WTC11 (cell line): ENCODE measurements at regions not wholly inside any gene's neighbourhood (a gene's known extent, or its start where the extent isn't known, plus 50 kb on each side); places are given as distances from the start of the nearest gene placed in this dataset.

Source experiments
- ATAC-seq: fragments of 200-7000 bp; cut with Tn5 transposase; 2 replicates; pipeline ENCODE4 v1.10.0; 2021; ENCODE audit warnings: mild to moderate bottlenecking, moderate library complexity
- CTCF ChIA-PET: fragments of 300-600 bp; sonication (Branson Sonifier 250); formaldehyde crosslinking; loops from one replicate; lab custom pipeline; 2021; ENCODE audit warnings: antibody characterized with exemption; lab: Charles Lee
- POLR2A ChIA-PET: fragments of 350-600 bp; sonication (Branson Sonifier 250); formaldehyde crosslinking; loops from one replicate; lab custom pipeline; 2021; ENCODE audit warnings: antibody characterized with exemption; lab: Charles Lee
- DNase-seq: peaks from one replicate; pipeline ENCODE4 v3.0.0; 2021; ENCODE audit warnings: low spot score
- H3K27ac Mint-ChIP-seq: 2 replicates; pipeline ENCODE4 v1.8.0; 2021; ENCODE audit warnings: mixed read lengths
- H3K27me3 Mint-ChIP-seq: 2 replicates; pipeline ENCODE4 v1.8.0; 2021; ENCODE audit warnings: low read depth, mild to moderate bottlenecking, moderate library complexity, mixed read lengths
- H3K36me3 Mint-ChIP-seq: 2 replicates; pipeline ENCODE4 v1.8.0; 2021; ENCODE audit warnings: mixed read lengths
- H3K4me1 Mint-ChIP-seq: 2 replicates; pipeline ENCODE4 v1.8.0; 2022; ENCODE audit warnings: mixed read lengths
- H3K4me3 Mint-ChIP-seq: 2 replicates; pipeline ENCODE4 v1.8.0; 2021; ENCODE audit warnings: mild to moderate bottlenecking, moderate library complexity, mixed read lengths
- H3K9me3 Mint-ChIP-seq: 2 replicates; pipeline ENCODE4 v1.8.0; 2021; ENCODE audit warnings: mixed read lengths
- CREM ChIP-seq: sonication (generic); formaldehyde crosslinking; IDR thresholded peaks from 2 replicates; pipeline ENCODE4 v1.8.1; 2022; ENCODE audit warnings: mild to moderate bottlenecking, missing genetic modification reagents, moderate library complexity
- FOXP1 ChIP-seq: sonication (generic); formaldehyde crosslinking; IDR thresholded peaks from 2 replicates; pipeline ENCODE4 v1.8.0; 2022; ENCODE audit warnings: missing genetic modification reagents, mild to moderate bottlenecking, moderate library complexity, borderline replicate concordance
- GRHL2 ChIP-seq: fragments of 250-450 bp; sonication (Bioruptor Pico); IDR thresholded peaks from 2 replicates; pipeline ENCODE4 v1.8.0; 2022; ENCODE audit warnings: mild to moderate bottlenecking, moderate library complexity; ENCODE audit not compliant: insufficient replicate concordance, severe bottlenecking
- JUN ChIP-seq: sonication (generic); formaldehyde crosslinking; IDR thresholded peaks from 2 replicates; pipeline ENCODE4 v1.8.0; 2023; ENCODE audit warnings: mild to moderate bottlenecking, missing genetic modification reagents
- MXD4 ChIP-seq: fragments of 250-450 bp; sonication (Bioruptor Pico); IDR thresholded peaks from 2 replicates; pipeline ENCODE4 v1.8.0; 2021; ENCODE audit warnings: mild to moderate bottlenecking, moderate library complexity, borderline replicate concordance
- MYBL2 ChIP-seq: sonication (generic); formaldehyde crosslinking; IDR thresholded peaks from 2 replicates; pipeline ENCODE4 v1.8.1; 2023; ENCODE audit warnings: mild to moderate bottlenecking, moderate library complexity, missing genetic modification reagents
- NR3C1 ChIP-seq: sonication (generic); formaldehyde crosslinking; conservative IDR thresholded peaks from 2 replicates; pipeline ENCODE4 v1.8.1; 2023; ENCODE audit warnings: low read depth, mild to moderate bottlenecking, missing genetic modification reagents
- RELA ChIP-seq: sonication (generic); formaldehyde crosslinking; IDR thresholded peaks from 2 replicates; pipeline ENCODE4 v1.8.1; 2022; ENCODE audit warnings: missing genetic modification reagents, mild to moderate bottlenecking, borderline replicate concordance
- ZBTB21 ChIP-seq: sonication (generic); formaldehyde crosslinking; IDR thresholded peaks from 2 replicates; pipeline ENCODE4 v1.8.1; 2023; ENCODE audit warnings: mild to moderate bottlenecking, missing genetic modification reagents, borderline replicate concordance
- ZNF219 ChIP-seq: sonication (generic); formaldehyde crosslinking; IDR thresholded peaks from 2 replicates; pipeline ENCODE4 v1.8.0; 2023; ENCODE audit warnings: missing genetic modification reagents, mild to moderate bottlenecking, borderline replicate concordance
- ZNF317 ChIP-seq: sonication (generic); formaldehyde crosslinking; IDR thresholded peaks from 2 replicates; pipeline ENCODE4 v1.8.1; 2023; ENCODE audit warnings: low read depth, mild to moderate bottlenecking, moderate library complexity, missing genetic modification reagents, borderline replicate concordance
- TF ChIP-seq, protein P1 (sequence below): sonication (generic); formaldehyde crosslinking; IDR thresholded peaks from 2 replicates; pipeline ENCODE4 v1.8.1; 2022; ENCODE audit warnings: mild to moderate bottlenecking, moderate library complexity, missing genetic modification reagents
- TF ChIP-seq, protein P2 (sequence below): sonication (generic); formaldehyde crosslinking; IDR thresholded peaks from 2 replicates; pipeline ENCODE4 v1.8.1; 2023; ENCODE audit warnings: mild to moderate bottlenecking, missing genetic modification reagents
- TF ChIP-seq, protein P3 (sequence below): fragments of 250-450 bp; sonication (Bioruptor Pico); conservative IDR thresholded peaks from 2 replicates; pipeline ENCODE4 v1.9.0; 2021; ENCODE audit warnings: mild to moderate bottlenecking
- TF ChIP-seq, protein P4 (sequence below): sonication (generic); formaldehyde crosslinking; IDR thresholded peaks from 2 replicates; pipeline ENCODE4 v1.8.1; 2022; ENCODE audit warnings: mild to moderate bottlenecking, missing genetic modification reagents, moderate library complexity, borderline replicate concordance

DNA sequence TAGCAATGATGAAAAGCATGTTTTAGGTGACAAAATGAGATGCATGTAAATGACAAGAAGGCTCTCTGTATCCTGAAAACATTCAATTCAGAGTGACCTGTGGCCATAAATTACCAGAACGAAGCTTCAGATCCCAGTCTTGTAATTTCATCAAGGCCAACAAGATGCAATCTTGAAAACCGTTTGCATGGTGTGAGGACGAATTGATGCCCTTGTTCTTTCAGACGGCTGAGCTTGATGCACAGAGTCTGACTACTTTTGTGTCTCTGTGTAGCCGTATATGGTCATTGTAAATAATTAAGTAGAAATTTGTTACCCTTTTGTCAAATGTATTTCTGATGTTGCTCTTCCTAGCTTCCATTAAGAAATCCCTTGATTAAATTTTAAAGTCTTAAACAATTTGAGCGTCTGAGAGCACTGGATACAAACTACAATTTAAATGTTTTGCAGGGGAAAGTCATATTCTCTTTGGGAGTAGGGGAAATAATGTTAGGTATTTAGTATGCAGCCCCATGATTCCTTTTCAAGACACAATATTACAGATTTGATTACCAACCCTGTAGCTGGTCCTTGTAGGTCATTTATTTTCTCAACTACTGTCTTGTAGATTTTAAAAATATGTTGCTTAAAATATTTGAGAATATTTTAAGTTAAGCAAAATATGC lies 125.8 kb upstream of the PCDH9 start:
- DNase-seq (no peak), ATAC-seq (no peak)
- Mint-ChIP-seq H3K36me3 (no peaks in the 10 kb centered on the region), H3K4me3 (no peak overlapping the region), H3K4me1 (peaks cover 7% of the 10 kb centered on the region; the same call in 1 of the 2 replicates), H3K9me3 (0 out of 2 replicates have a peak, but pooled peaks cover 2% of the 10 kb centered on the region), H3K27ac (peak overlapping the region; percentile 36; the same call in 1 of the 2 replicates), H3K27me3 (no peaks in the 10 kb centered on the region)
- CTCF ChIA-PET = interaction anchor here (1.1 kb wide), 1 partner anchor 60 kb away, joined by 3 read pairs; no protein-coding TSS in a partner anchor
- POLR2A ChIA-PET = no interaction called here
- TF ChIP-seq MYBL2 (CRISPR knock-in tag) (no peak), MXD4 (CRISPR knock-in tag) (no peak), NR3C1 (no peak), RELA (CRISPR knock-in tag) (no peak), JUN (CRISPR knock-in tag) (no peak), ZNF219 (no peak), CREM (no peak)

DNA sequence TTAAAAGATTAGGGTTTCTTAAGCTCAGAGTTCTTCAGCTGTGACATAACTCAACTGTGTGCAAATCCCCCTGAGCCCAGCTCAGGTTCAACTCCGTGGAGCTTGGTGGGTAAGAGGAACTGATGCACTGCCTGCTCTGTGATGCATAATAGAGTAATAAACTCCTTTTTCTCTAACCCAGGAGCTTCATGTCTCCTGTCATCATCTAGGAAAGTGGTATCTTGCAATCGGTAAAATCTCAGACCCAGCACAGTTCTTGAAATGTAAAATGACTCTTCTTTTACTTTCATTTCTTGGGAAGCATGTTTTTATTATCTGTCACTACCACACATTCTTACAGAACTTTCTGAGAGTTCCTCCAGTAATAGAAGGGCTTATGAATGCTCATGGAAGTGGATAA lies 123.8 kb upstream of the PCDH9 start:
- DNase-seq (no peak), ATAC-seq (no peak)
- no peak overlapping the region for H3K4me3 Mint-ChIP-seq
- ChIA-PET POLR2A (no interaction called here), CTCF (no interaction called here)
- H3K4me1 Mint-ChIP-seq = peaks cover 7% of the 10 kb centered on the region; the same call in 1 of the 2 replicates
- TF ChIP-seq, protein P1, sequence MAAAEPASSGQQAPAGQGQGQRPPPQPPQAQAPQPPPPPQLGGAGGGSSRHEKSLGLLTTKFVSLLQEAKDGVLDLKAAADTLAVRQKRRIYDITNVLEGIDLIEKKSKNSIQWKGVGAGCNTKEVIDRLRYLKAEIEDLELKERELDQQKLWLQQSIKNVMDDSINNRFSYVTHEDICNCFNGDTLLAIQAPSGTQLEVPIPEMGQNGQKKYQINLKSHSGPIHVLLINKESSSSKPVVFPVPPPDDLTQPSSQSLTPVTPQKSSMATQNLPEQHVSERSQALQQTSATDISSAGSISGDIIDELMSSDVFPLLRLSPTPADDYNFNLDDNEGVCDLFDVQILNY (CRISPR knock-in tag) = no peak
- TF ChIP-seq, protein P2, sequence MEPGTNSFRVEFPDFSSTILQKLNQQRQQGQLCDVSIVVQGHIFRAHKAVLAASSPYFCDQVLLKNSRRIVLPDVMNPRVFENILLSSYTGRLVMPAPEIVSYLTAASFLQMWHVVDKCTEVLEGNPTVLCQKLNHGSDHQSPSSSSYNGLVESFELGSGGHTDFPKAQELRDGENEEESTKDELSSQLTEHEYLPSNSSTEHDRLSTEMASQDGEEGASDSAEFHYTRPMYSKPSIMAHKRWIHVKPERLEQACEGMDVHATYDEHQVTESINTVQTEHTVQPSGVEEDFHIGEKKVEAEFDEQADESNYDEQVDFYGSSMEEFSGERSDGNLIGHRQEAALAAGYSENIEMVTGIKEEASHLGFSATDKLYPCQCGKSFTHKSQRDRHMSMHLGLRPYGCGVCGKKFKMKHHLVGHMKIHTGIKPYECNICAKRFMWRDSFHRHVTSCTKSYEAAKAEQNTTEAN = no peak
- TF ChIP-seq FOXP1 (CRISPR knock-in tag) (no peak), MYBL2 (CRISPR knock-in tag) (no peak), GRHL2 (CRISPR knock-in tag) (no peak), ZNF317 (no peak)
- TF ChIP-seq, protein P3, sequence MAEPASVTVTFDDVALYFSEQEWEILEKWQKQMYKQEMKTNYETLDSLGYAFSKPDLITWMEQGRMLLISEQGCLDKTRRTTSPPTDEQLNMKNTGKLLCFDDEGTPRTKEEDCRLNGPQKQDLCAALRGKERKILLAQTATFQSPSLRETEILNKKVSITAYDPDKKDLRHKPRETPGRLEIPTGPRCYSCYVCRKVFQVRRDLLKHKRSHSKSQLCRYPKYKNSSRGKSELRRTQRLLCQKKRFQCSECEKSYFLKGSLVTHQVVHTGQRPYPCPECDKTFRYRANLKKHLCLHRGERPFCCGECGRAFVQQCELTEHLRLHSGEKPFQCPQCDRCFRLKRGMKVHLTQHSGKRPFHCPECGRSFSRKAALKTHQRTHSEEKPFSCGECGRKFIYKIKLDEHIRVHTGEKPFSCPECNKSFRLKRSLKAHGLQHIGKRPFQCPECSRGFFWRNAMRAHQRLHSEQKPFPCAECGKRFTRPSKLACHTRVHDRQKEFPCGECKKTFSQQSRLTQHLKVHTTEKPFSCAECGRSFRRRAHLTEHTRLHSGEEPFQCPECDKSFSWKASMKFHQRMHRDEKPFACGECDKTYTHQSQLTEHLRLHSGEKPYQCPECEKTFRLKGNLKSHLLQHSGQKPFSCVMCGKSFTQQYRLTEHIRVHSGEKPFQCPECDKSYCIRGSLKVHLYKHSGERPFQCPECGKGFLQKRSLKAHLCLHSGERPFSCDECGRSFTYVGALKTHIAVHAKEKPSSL (CRISPR knock-in tag) = no peak
- TF ChIP-seq, protein P4, sequence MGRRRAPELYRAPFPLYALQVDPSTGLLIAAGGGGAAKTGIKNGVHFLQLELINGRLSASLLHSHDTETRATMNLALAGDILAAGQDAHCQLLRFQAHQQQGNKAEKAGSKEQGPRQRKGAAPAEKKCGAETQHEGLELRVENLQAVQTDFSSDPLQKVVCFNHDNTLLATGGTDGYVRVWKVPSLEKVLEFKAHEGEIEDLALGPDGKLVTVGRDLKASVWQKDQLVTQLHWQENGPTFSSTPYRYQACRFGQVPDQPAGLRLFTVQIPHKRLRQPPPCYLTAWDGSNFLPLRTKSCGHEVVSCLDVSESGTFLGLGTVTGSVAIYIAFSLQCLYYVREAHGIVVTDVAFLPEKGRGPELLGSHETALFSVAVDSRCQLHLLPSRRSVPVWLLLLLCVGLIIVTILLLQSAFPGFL (CRISPR knock-in tag) = no peak
- no peaks in the 10 kb centered on the region for H3K36me3 Mint-ChIP-seq
- no peaks in the 10 kb centered on the region for H3K27me3 Mint-ChIP-seq
- no peak overlapping the region for H3K27ac Mint-ChIP-seq
- peaks cover 15% of the 10 kb centered on the region for H3K9me3 Mint-ChIP-seq

DNA sequence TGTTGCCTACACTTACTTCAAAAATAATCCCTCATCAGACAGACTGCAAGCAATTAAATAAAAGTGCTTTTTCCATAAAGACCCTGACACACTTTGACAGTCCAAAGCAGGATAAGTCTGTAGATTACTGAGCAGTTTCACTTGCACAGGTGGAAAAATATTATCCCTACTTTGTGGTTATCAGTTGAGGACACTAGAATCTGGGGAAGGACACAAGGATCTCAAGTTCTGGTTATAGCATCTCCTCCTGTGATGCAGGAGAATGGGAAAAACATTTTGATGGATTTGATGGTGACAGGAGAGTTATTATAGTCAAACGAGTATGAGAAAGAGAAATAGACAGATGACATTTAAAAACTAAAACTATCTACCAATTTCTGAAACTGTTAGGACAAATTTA lies 122.9 kb upstream of the PCDH9 start:
- Mint-ChIP-seq H3K4me3 (no peak overlapping the region), H3K27ac (no peak overlapping the region), H3K36me3 (no peaks in the 10 kb centered on the region), H3K9me3 (peaks cover 15% of the 10 kb centered on the region), H3K27me3 (no peaks in the 10 kb centered on the region), H3K4me1 (peaks cover 7% of the 10 kb centered on the region; the same call in 1 of the 2 replicates)
- POLR2A ChIA-PET = no interaction called here
- no peak for ATAC-seq
- no peak for TF ChIP-seq ZBTB21 (CRISPR knock-in tag)
- TF ChIP-seq, all 79 proteins: peak for 0
- CTCF ChIA-PET = no interaction called here
- DNase-seq = no peak
